ENCODE measurements at regions not wholly inside any gene's neighbourhood (a gene's known extent, or its start where the extent isn't known, plus 50 kb on each side); places are given as distances from the start of the nearest gene placed in this dataset.
"Not testable (repeated sequence)": the region's sequence is repeated elsewhere in the genome, so short reads cannot be mapped to it uniquely, and the experiment has no call there.

DNA sequence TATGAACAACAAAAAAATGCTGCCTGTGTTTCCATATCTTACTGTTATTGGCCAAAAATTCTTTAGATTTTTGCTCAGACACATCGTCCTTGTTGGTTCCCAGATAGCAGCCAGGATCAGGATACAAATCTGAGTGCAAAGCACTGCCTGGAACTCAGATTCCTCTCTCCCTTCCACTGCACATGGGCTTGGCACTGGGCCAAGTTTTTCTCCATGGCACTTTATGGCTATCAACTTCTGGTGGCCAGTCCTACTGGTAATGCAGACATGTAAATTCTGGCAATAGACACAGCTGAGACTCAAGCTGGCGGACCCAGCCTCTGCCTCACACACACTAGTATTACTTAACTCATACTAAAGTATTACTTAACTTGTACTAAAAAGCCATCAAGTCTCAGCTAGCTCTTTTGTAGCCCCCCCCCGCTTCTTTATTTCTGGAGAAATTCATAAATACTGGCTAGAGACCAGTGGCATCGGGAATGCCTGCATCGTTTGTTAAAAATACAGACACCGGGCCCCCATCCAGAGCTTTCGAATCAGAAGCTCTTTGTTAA lies 181.2 kb upstream of the COX10 start:
- Histone ChIP-seq H3K36me3 (ENCODE audit: control insufficient read depth, insufficient read depth, low read length) (no peaks in the 10 kb centered on the region), H3K4me3 (ENCODE audit: low read depth in 2 of 2, low read length in 2 of 2) (no peak overlapping the region), H3K27ac (ENCODE audit: low read length) (no peak overlapping the region), H3K27me3 (ENCODE audit: control insufficient read depth, insufficient read depth, low read length) (no peaks in the 10 kb centered on the region), H3K4me1 (ENCODE audit: control insufficient read depth, insufficient read depth, low read length) (no peaks in the 10 kb centered on the region), H3K9me3 (ENCODE audit: control insufficient read depth, insufficient read depth, low read depth, low read length) (no peaks in the 10 kb centered on the region)
- ChIA-PET POLR2A (no interaction called here), CTCF (interaction anchor here (0.6 kb wide), 1 partner anchor 414 kb away, joined by 7 read pairs; no protein-coding TSS in a partner anchor)
- in situ Hi-C loops (cut with HindIII; ENCODE audit: low pct_unique_long_range_greater_than_20kb, low sequenced_read_pairs) (no loop called here), intact Hi-C loops (cut with micrococcal nuclease; ENCODE audit: unreplicated experiment) (no loop called here)
- no TSS peak for BruUV-seq (replicated peaks)
- no peak for TF ChIP-seq SIN3A (IDR thresholded peaks at IDR 0.05; ENCODE audit: borderline replicate concordance, insufficient read depth, low read depth, low read length)
- TF ChIP-seq, protein P1, sequence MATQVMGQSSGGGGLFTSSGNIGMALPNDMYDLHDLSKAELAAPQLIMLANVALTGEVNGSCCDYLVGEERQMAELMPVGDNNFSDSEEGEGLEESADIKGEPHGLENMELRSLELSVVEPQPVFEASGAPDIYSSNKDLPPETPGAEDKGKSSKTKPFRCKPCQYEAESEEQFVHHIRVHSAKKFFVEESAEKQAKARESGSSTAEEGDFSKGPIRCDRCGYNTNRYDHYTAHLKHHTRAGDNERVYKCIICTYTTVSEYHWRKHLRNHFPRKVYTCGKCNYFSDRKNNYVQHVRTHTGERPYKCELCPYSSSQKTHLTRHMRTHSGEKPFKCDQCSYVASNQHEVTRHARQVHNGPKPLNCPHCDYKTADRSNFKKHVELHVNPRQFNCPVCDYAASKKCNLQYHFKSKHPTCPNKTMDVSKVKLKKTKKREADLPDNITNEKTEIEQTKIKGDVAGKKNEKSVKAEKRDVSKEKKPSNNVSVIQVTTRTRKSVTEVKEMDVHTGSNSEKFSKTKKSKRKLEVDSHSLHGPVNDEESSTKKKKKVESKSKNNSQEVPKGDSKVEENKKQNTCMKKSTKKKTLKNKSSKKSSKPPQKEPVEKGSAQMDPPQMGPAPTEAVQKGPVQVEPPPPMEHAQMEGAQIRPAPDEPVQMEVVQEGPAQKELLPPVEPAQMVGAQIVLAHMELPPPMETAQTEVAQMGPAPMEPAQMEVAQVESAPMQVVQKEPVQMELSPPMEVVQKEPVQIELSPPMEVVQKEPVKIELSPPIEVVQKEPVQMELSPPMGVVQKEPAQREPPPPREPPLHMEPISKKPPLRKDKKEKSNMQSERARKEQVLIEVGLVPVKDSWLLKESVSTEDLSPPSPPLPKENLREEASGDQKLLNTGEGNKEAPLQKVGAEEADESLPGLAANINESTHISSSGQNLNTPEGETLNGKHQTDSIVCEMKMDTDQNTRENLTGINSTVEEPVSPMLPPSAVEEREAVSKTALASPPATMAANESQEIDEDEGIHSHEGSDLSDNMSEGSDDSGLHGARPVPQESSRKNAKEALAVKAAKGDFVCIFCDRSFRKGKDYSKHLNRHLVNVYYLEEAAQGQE (IDR thresholded peaks at IDR 0.05; ENCODE audit: insufficient read depth in 1 of 2, low read depth in 2 of 2, low read length in 1 of 2) = no peak
- no peak for TF ChIP-seq CTCF (IDR thresholded peaks at IDR 0.05)
- TF ChIP-seq TCF7L2 (IDR thresholded peaks at IDR 0.05; ENCODE audit: low read depth, low read length) = no peak
- no peak for TF ChIP-seq POLR2AphosphoS5 (IDR thresholded peaks at IDR 0.05; ENCODE audit: low read depth, low read length)
- ATAC-seq (no peak), DNase-seq (ENCODE audit: low read depth, low spot score) (no peak)

DNA sequence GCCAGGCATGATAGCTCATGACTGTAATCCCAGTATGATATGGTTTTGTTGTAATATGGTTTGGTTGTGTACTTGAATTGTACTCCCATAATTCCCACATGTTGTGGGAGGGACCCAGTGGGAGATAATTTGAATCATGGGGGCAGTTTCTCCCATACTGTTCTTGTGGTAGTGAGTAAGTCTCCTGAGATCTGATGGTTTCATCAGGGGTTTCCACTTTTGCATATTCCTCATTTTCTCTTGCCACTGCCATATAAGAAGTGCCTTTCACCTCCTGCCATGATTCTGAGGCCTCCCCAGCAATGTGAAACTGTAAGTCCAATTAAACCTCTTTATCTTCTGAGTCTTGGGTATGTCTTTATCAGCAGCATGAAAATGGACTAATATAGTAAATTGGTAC lies 160.3 kb upstream of the COX10 start:
- H3K9me3 ChIP-seq (ENCODE audit: control insufficient read depth, insufficient read depth, low read depth, low read length); in situ Hi-C loops (cut with HindIII; ENCODE audit: low pct_unique_long_range_greater_than_20kb, low sequenced_read_pairs); H3K4me1 ChIP-seq (ENCODE audit: control insufficient read depth, insufficient read depth, low read length); POLR2A ChIA-PET; H3K27me3 ChIP-seq (ENCODE audit: control insufficient read depth, insufficient read depth, low read length); H3K27ac ChIP-seq (ENCODE audit: low read length); CTCF ChIA-PET; DNase-seq (ENCODE audit: low read depth, low spot score); BruUV-seq (replicated peaks); H3K36me3 ChIP-seq (ENCODE audit: control insufficient read depth, insufficient read depth, low read length); ATAC-seq; H3K4me3 ChIP-seq (ENCODE audit: low read depth in 2 of 2, low read length in 2 of 2); intact Hi-C loops (cut with micrococcal nuclease; ENCODE audit: unreplicated experiment): not testable (repeated sequence)

DNA sequence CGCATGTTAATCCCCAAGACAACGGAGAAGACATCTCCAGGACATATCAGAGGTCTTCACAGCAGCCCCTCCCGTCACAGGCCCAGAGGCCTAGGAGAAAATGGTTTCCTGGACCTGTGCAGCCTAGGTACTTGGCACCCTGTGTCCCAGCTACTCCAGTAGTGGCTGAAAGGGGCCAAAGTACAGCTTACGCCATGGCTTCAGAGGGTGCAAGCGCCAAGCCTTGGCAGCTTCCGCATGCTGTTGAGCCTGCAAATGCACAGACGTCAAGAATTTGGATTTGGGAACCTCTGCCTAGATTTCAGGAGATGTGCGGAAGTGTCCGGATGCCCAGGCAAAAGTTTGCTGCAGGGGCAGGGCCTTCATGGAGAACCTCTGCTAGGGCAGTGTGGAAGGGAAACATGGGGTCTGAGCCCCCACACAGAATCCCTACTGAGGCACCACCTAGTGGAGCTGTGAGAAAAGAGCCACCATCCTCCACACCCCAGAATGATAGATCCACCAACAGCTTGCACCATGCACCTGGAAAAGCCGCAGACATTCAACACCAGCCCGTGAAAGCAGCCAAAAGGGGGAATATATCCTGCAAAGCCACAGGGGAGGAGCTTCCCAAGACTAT lies 159.3 kb upstream of the COX10 start:
- Histone ChIP-seq H3K36me3 (ENCODE audit: control insufficient read depth, insufficient read depth, low read length) (no peaks in the 10 kb centered on the region), H3K27me3 (ENCODE audit: control insufficient read depth, insufficient read depth, low read length) (no peaks in the 10 kb centered on the region), H3K27ac (ENCODE audit: low read length) (no peak overlapping the region), H3K4me3 (ENCODE audit: low read depth in 2 of 2, low read length in 2 of 2) (no peak overlapping the region), H3K9me3 (ENCODE audit: control insufficient read depth, insufficient read depth, low read depth, low read length) (no peaks in the 10 kb centered on the region), H3K4me1 (ENCODE audit: control insufficient read depth, insufficient read depth, low read length) (no peaks in the 10 kb centered on the region)
- intact Hi-C loops (cut with micrococcal nuclease; ENCODE audit: unreplicated experiment) (no loop called here), in situ Hi-C loops (cut with HindIII; ENCODE audit: low pct_unique_long_range_greater_than_20kb, low sequenced_read_pairs) (no loop called here)
- BruUV-seq (replicated peaks) = no TSS peak
- no peak for TF ChIP-seq CTCF (IDR thresholded peaks at IDR 0.05)
- TF ChIP-seq POLR2AphosphoS5 (IDR thresholded peaks at IDR 0.05; ENCODE audit: low read depth, low read length) = no peak
- no peak for TF ChIP-seq SIN3A (IDR thresholded peaks at IDR 0.05; ENCODE audit: borderline replicate concordance, insufficient read depth, low read depth, low read length)
- TF ChIP-seq, protein P1 (IDR thresholded peaks at IDR 0.05; ENCODE audit: insufficient read depth in 1 of 2, low read depth in 2 of 2, low read length in 1 of 2) = no peak
- TF ChIP-seq TCF7L2 (IDR thresholded peaks at IDR 0.05; ENCODE audit: low read depth, low read length) = no peak
- no peak for DNase-seq (ENCODE audit: low read depth, low spot score)
- ChIA-PET CTCF (no interaction called here), POLR2A (no interaction called here)
- no peak for ATAC-seq
